H1 (cell line): ENCODE measurements at regions not wholly inside any gene's neighbourhood (a gene's known extent, or its start where the extent isn't known, plus 50 kb on each side); places are given as distances from the start of the nearest gene placed in this dataset.

ENCODE experiments used
- ATF3 ChIP-seq: IDR thresholded peaks from 2 replicates; pipeline ENCODE4 v1.6.1; 2011; ENCODE audit warnings: low read depth, mild to moderate bottlenecking, low read length; ENCODE audit not compliant: insufficient read depth
- KDM4A ChIP-seq: IDR thresholded peaks from one replicate; pipeline ENCODE4 v1.7.1; 2012; ENCODE audit warnings: low read depth, mild to moderate bottlenecking, moderate library complexity, low read length, inconsistent platforms; ENCODE audit not compliant: severe bottlenecking
- POLR2AphosphoS5 ChIP-seq: IDR thresholded peaks from 2 replicates; pipeline ENCODE4 v1.6.1; 2011; ENCODE audit warnings: low read depth, low read length
- RBBP5 ChIP-seq: IDR thresholded peaks from 2 replicates; pipeline ENCODE4 v1.7.1; 2012; ENCODE audit warnings: low read depth, mild to moderate bottlenecking, inconsistent platforms, low read length, moderate library complexity, borderline replicate concordance
- SUZ12 ChIP-seq: fragments of 200-600 bp; sonication (generic); IDR thresholded peaks from 2 replicates; pipeline ENCODE4 v1.6.1; 2012; ENCODE audit warnings: mild to moderate bottlenecking, inconsistent platforms, low read length, moderate library complexity, mixed read lengths
- TCF12 ChIP-seq: IDR thresholded peaks from 2 replicates; pipeline ENCODE4 v1.6.1; 2011; ENCODE audit warnings: low read depth, mild to moderate bottlenecking, low read length
- YY1 ChIP-seq: IDR thresholded peaks from 2 replicates; pipeline ENCODE4 v1.6.1; 2011; ENCODE audit warnings: low read depth, mild to moderate bottlenecking, low read length

- TF ChIP-seq YY1: no peak
- no peak for TF ChIP-seq POLR2AphosphoS5
- no peak for TF ChIP-seq KDM4A
- no peak for TF ChIP-seq TCF12
- no peak for TF ChIP-seq RBBP5
- TF ChIP-seq ATF3: no peak
- TF ChIP-seq SUZ12: no peak
- TF ChIP-seq, all 59 proteins: peak for 0
These were observed 566.1 kb downstream of the PTPRU start (continued) for GRCh38 chr1:29802181-29803068.
